ENCODE measurements at regions not wholly inside any gene's neighbourhood (a gene's known extent, or its start where the extent isn't known, plus 50 kb on each side); places are given as distances from the start of the nearest gene placed in this dataset.
"Not testable (repeated sequence)": the region's sequence is repeated elsewhere in the genome, so short reads cannot be mapped to it uniquely, and the experiment has no call there.

- not testable (repeated sequence) for TF ChIP-seq CTCF (IDR thresholded peaks at IDR 0.05 in 4 of 5, conservative IDR thresholded peaks at IDR 0.05 in 1 of 5); POLR2A (IDR thresholded peaks at IDR 0.05)
Observed at GRCh38 chr12:131469945-131470344, 240.9 kb upstream of the SFSWAP start.

Measured in gastrocnemius medialis (tissue), 4 donors.